ENCODE measurements at regions not wholly inside any gene's neighbourhood (a gene's known extent, or its start where the extent isn't known, plus 50 kb on each side); places are given as distances from the start of the nearest gene placed in this dataset.

DNA sequence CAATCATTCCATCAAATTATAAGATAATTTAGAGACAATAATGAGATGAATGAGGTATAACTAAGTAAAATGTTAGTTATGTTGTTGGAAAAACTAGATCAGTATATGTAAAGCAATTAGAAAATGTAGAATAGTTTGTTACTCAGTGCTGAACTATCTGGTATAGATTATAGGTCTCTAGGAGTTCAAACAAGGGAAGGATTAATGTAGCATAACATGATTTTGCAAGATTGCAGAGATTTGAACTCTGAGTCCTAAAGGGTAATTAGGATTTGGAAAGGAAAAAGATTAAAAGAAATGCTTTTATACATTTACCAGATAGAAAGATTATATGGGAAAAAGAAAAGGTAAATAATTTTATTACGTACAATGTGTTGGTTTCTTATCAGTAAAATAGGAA is 246.3 kb downstream of the KCNC2 start:
- no peak overlapping the region for H3K4me2 ChIP-seq (ENCODE audit: insufficient read depth, low read length)
- no peak overlapping the region for H3K27ac ChIP-seq (ENCODE audit: low read length)
- no peaks in the 10 kb centered on the region for H3K4me1 ChIP-seq (ENCODE audit: insufficient read depth, low read length)
- no peaks in the 10 kb centered on the region for H3K9me3 ChIP-seq (ENCODE audit: insufficient read depth, low read length, severe bottlenecking)
- no peaks in the 10 kb centered on the region for H4K20me1 ChIP-seq (ENCODE audit: insufficient read depth, low read length)
- TF ChIP-seq EZH2 (IDR thresholded peaks at IDR 0.05; ENCODE audit: borderline replicate concordance, low read depth, low read length, severe bottlenecking) = no peak
- TF ChIP-seq, protein P1, sequence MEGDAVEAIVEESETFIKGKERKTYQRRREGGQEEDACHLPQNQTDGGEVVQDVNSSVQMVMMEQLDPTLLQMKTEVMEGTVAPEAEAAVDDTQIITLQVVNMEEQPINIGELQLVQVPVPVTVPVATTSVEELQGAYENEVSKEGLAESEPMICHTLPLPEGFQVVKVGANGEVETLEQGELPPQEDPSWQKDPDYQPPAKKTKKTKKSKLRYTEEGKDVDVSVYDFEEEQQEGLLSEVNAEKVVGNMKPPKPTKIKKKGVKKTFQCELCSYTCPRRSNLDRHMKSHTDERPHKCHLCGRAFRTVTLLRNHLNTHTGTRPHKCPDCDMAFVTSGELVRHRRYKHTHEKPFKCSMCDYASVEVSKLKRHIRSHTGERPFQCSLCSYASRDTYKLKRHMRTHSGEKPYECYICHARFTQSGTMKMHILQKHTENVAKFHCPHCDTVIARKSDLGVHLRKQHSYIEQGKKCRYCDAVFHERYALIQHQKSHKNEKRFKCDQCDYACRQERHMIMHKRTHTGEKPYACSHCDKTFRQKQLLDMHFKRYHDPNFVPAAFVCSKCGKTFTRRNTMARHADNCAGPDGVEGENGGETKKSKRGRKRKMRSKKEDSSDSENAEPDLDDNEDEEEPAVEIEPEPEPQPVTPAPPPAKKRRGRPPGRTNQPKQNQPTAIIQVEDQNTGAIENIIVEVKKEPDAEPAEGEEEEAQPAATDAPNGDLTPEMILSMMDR (IDR thresholded peaks at IDR 0.05; ENCODE audit: borderline replicate concordance, extremely low read depth, low read length, poor library complexity, severe bottlenecking) = no peak
- no peaks in the 10 kb centered on the region for H3K36me3 ChIP-seq (ENCODE audit: insufficient read depth, low read length)
- DNase-seq (no peak), ATAC-seq (ENCODE audit: insufficient read depth, low read depth) (no peak)
- H3K4me3 ChIP-seq (ENCODE audit: low read depth in 1 of 2, low read length in 2 of 2) = no peak overlapping the region
- H2AFZ ChIP-seq (ENCODE audit: low read depth, low read length) = no peak overlapping the region
- no peak overlapping the region for H3K9ac ChIP-seq (ENCODE audit: low read depth, low read length)
- no peaks in the 10 kb centered on the region for H3K79me2 ChIP-seq (ENCODE audit: insufficient read depth, low read length)
- no peaks in the 10 kb centered on the region for H3K27me3 ChIP-seq (ENCODE audit: insufficient read depth, low read length, poor library complexity)

DNA sequence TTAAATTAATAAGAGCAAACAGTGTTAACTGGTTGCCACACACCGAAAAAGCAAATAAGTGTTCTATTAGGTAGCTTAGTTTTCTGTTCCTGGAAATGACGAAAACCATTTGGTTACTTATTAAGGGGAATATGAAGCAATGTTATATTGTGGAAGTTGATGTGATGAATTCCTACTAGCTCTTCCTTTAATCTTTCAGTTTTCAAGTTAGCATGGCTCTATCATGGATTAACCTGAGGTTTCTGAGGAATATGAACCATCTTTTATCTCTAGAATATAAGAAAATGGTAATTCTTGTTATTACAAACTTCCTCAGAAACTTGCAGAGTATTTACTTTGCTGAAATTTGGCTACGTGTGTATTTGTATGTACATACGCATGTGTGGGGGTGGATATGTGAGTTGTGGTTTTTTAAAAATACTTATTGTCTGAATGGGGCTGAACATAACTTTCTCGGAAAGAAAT is 245.7 kb downstream of the KCNC2 start:
- Histone ChIP-seq H3K79me2 (ENCODE audit: insufficient read depth, low read length) (no peaks in the 10 kb centered on the region), H3K4me2 (ENCODE audit: insufficient read depth, low read length) (no peak overlapping the region)
- TF ChIP-seq, protein P1 (IDR thresholded peaks at IDR 0.05; ENCODE audit: borderline replicate concordance, extremely low read depth, low read length, poor library complexity, severe bottlenecking) = no peak
- no peak for TF ChIP-seq EZH2 (IDR thresholded peaks at IDR 0.05; ENCODE audit: borderline replicate concordance, low read depth, low read length, severe bottlenecking)

DNA sequence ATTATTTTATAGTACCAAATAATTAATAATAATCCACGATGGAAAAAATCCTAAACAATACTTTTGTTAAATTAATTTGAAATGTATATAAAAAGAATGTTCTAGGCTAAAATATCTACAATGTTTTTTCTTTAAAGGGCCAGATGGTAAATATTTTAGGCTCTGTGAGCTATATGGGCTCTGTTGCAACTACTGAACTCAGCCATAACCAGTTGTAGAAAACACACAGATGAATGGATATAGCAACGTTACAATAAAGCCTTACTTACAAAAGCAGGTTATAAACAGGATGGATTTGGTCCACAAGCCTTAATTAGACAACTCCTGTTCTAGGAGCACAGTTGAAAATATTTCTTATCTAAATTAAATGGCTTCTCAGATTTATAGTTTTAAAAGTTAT is 245.2 kb downstream of the KCNC2 start:
- no peaks in the 10 kb centered on the region for H3K36me3 ChIP-seq (ENCODE audit: insufficient read depth, low read length)
- no peaks in the 10 kb centered on the region for H4K20me1 ChIP-seq (ENCODE audit: insufficient read depth, low read length)
- no peaks in the 10 kb centered on the region for H3K4me1 ChIP-seq (ENCODE audit: insufficient read depth, low read length)
- no peak overlapping the region for H3K4me2 ChIP-seq (ENCODE audit: insufficient read depth, low read length)
- no peak overlapping the region for H3K4me3 ChIP-seq (ENCODE audit: low read depth in 1 of 2, low read length in 2 of 2)
- H2AFZ ChIP-seq (ENCODE audit: low read depth, low read length) = no peak overlapping the region
- H3K27me3 ChIP-seq (ENCODE audit: insufficient read depth, low read length, poor library complexity) = no peaks in the 10 kb centered on the region
- TF ChIP-seq, protein P1 (IDR thresholded peaks at IDR 0.05; ENCODE audit: borderline replicate concordance, extremely low read depth, low read length, poor library complexity, severe bottlenecking) = no peak
- no peak for TF ChIP-seq EZH2 (IDR thresholded peaks at IDR 0.05; ENCODE audit: borderline replicate concordance, low read depth, low read length, severe bottlenecking)
- no peak for ATAC-seq (ENCODE audit: insufficient read depth, low read depth)
- no peak overlapping the region for H3K9ac ChIP-seq (ENCODE audit: low read depth, low read length)
- DNase-seq = no peak
- no peaks in the 10 kb centered on the region for H3K9me3 ChIP-seq (ENCODE audit: insufficient read depth, low read length, severe bottlenecking)
- H3K79me2 ChIP-seq (ENCODE audit: insufficient read depth, low read length) = no peaks in the 10 kb centered on the region
- no peak overlapping the region for H3K27ac ChIP-seq (ENCODE audit: low read length)

More for the DNA sequence above, 245.7 kb downstream of the KCNC2 start:
- no peak overlapping the region for H3K4me3 ChIP-seq (ENCODE audit: low read depth in 1 of 2, low read length in 2 of 2)
- no peak for DNase-seq
- H3K9me3 ChIP-seq (ENCODE audit: insufficient read depth, low read length, severe bottlenecking) = no peaks in the 10 kb centered on the region
- H3K27ac ChIP-seq (ENCODE audit: low read length) = no peak overlapping the region
- H3K27me3 ChIP-seq (ENCODE audit: insufficient read depth, low read length, poor library complexity) = no peaks in the 10 kb centered on the region
- no peaks in the 10 kb centered on the region for H4K20me1 ChIP-seq (ENCODE audit: insufficient read depth, low read length)
- H3K36me3 ChIP-seq (ENCODE audit: insufficient read depth, low read length) = no peaks in the 10 kb centered on the region
- H3K4me1 ChIP-seq (ENCODE audit: insufficient read depth, low read length) = no peaks in the 10 kb centered on the region
- ATAC-seq (ENCODE audit: insufficient read depth, low read depth) = no peak
- H2AFZ ChIP-seq (ENCODE audit: low read depth, low read length) = no peak overlapping the region
- no peak overlapping the region for H3K9ac ChIP-seq (ENCODE audit: low read depth, low read length)

DNA sequence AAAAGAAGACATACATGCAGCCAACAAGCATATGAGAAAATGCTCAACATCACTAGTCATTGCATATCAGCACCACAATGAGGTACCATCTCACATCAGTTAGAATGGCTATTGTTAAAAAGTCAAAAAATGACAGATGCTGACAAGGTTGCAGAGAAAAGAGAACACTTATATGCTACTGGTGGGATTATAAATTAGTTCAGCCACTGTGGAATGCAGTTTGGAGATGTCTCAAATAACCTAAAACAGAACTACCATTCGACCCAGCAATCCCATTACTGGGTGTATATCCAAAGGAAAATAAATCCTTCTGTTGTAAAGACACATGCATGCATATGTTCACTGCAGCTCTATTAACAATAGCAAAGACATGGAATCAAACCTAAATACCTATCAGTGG is 238.4 kb downstream of the KCNC2 start:
- Histone ChIP-seq H2AFZ (ENCODE audit: low read depth, low read length) (no peak overlapping the region), H3K4me1 (ENCODE audit: insufficient read depth, low read length) (no peaks in the 10 kb centered on the region), H3K27me3 (ENCODE audit: insufficient read depth, low read length, poor library complexity) (no peaks in the 10 kb centered on the region), H3K4me2 (ENCODE audit: insufficient read depth, low read length) (no peak overlapping the region), H3K9ac (ENCODE audit: low read depth, low read length) (no peak overlapping the region), H3K4me3 (ENCODE audit: low read depth in 1 of 2, low read length in 2 of 2) (no peak overlapping the region), H4K20me1 (ENCODE audit: insufficient read depth, low read length) (no peaks in the 10 kb centered on the region), H3K36me3 (ENCODE audit: insufficient read depth, low read length) (no peaks in the 10 kb centered on the region), H3K9me3 (ENCODE audit: insufficient read depth, low read length, severe bottlenecking) (no peaks in the 10 kb centered on the region), H3K79me2 (ENCODE audit: insufficient read depth, low read length) (no peaks in the 10 kb centered on the region), H3K27ac (ENCODE audit: low read length) (no peak overlapping the region)
- ATAC-seq (ENCODE audit: insufficient read depth, low read depth) (no peak), DNase-seq (no peak)
- no peak for TF ChIP-seq EZH2 (IDR thresholded peaks at IDR 0.05; ENCODE audit: borderline replicate concordance, low read depth, low read length, severe bottlenecking)
- TF ChIP-seq, protein P1 (IDR thresholded peaks at IDR 0.05; ENCODE audit: borderline replicate concordance, extremely low read depth, low read length, poor library complexity, severe bottlenecking) = no peak

All from DND-41 (cell line).